Panc1 (cell line): ENCODE measurements at regions not wholly inside any gene's neighbourhood (a gene's known extent, or its start where the extent isn't known, plus 50 kb on each side); places are given as distances from the start of the nearest gene placed in this dataset.

Experiments
- ATAC-seq: fragments of 200-7000 bp; cut with Tn5 transposase; 2 replicates; pipeline ENCODE4 v1.9.1; 2020; ENCODE audit warnings: mild to moderate bottlenecking, moderate library complexity
- BruUV-seq: library from RNA; stranded (reverse); fragments of 400-500 nt; replicated peaks from 2 replicates; lab custom pipeline; 2021; lab: Mats Ljungman, UMichigan
- CTCF ChIA-PET: fragments of 300-600 bp; sonication (Branson Sonifier 250); formaldehyde crosslinking; loops from one replicate; lab custom pipeline; 2022; ENCODE audit warnings: antibody characterized with exemption; lab: Charles Lee
- POLR2A ChIA-PET: fragments of 300-600 bp; sonication (Branson Sonifier 250); formaldehyde crosslinking; loops from one replicate; lab custom pipeline; 2022; ENCODE audit warnings: antibody characterized with exemption; lab: Charles Lee
- DNase-seq: peaks from one replicate; pipeline ENCODE4 v3.0.0-alpha.2; 2010; ENCODE audit warnings: low read depth, low spot score
- H3K27ac ChIP-seq: 2 replicates; pipeline ENCODE4 v1.5.1; 2011; ENCODE audit warnings: mild to moderate bottlenecking, low read length, inconsistent platforms
- H3K27me3 ChIP-seq: fragments of 200-500 bp; sonication (Bioruptor generic); 2 replicates; pipeline ENCODE4 v1.6.0; 2014; ENCODE audit warnings: low read length, inconsistent platforms; ENCODE audit not compliant: control insufficient read depth, insufficient read depth
- H3K36me3 ChIP-seq: fragments of 200-500 bp; sonication (Bioruptor generic); 2 replicates; pipeline ENCODE4 v1.5.1; 2014; ENCODE audit warnings: inconsistent platforms, mild to moderate bottlenecking, low read length, moderate library complexity; ENCODE audit not compliant: control insufficient read depth, insufficient read depth
- H3K4me1 ChIP-seq: 2 replicates; pipeline ENCODE4 v1.5.1; 2011; ENCODE audit warnings: inconsistent platforms, mild to moderate bottlenecking, low read length, moderate library complexity; ENCODE audit not compliant: control insufficient read depth, insufficient read depth
- H3K4me3 ChIP-seq, 2 experiments: 2 replicates each; pipeline ENCODE4 v1.5.1; 2011 to 2012; ENCODE audit warnings: low read depth in 2 of 2, low read length in 2 of 2, mild to moderate bottlenecking in 2 of 2, inconsistent platforms in 1 of 2, moderate library complexity in 1 of 2
- H3K9me3 ChIP-seq: fragments of 200-500 bp; sonication (Bioruptor generic); 2 replicates; pipeline ENCODE4 v1.5.1; 2014; ENCODE audit warnings: low read depth, mild to moderate bottlenecking, inconsistent platforms, low read length, moderate library complexity; ENCODE audit not compliant: control insufficient read depth, insufficient read depth
- POLR2AphosphoS5 ChIP-seq: IDR thresholded peaks from 2 replicates; pipeline ENCODE4 v1.6.1; 2012; ENCODE audit warnings: mild to moderate bottlenecking, low read depth, low read length, moderate library complexity
- REST ChIP-seq, 2 experiments: IDR thresholded peaks; 2 replicates each; pipeline ENCODE4 v1.6.1; 2011 to 2012; ENCODE audit warnings: low read depth in 2 of 2, control low read depth in 1 of 2, low read length in 1 of 2, mild to moderate bottlenecking in 1 of 2, moderate library complexity in 1 of 2; ENCODE audit not compliant: insufficient read depth in 1 of 2
- SIN3A ChIP-seq: IDR thresholded peaks from 2 replicates; pipeline ENCODE4 v1.6.1; 2012; ENCODE audit warnings: low read depth, mild to moderate bottlenecking, low read length, moderate library complexity, borderline replicate concordance; ENCODE audit not compliant: insufficient read depth
- TCF7L2 ChIP-seq: IDR thresholded peaks from 2 replicates; pipeline ENCODE4 v1.6.1; 2011; ENCODE audit warnings: mild to moderate bottlenecking, low read depth, low read length, inconsistent platforms
- in situ Hi-C: cut with HindIII; loops from 2 replicates; pipeline ENCODE4 v1.10.0; 2016; ENCODE audit warnings: low sequenced_read_pairs, low pct_unique_long_range_greater_than_20kb
- intact Hi-C: fragments of 100-400 bp; cut with micrococcal nuclease; formaldehyde crosslinking; loops from one replicate; pipeline ENCODE4 v1.10.0; 2022; ENCODE audit not compliant: unreplicated experiment
- TF ChIP-seq, protein P1 (sequence below): fragments of 450-650 bp; IDR thresholded peaks from 2 replicates; pipeline ENCODE4 v1.5.1; 2017; ENCODE audit warnings: mild to moderate bottlenecking

GRCh38 chr1:99577313-99577712, 68.6 kb upstream of the PALMD start:
- Histone ChIP-seq H3K4me1 (no peaks in the 10 kb centered on the region), H3K27ac (no peak overlapping the region), H3K4me3 (no peak overlapping the region), H3K9me3 (no peaks in the 10 kb centered on the region), H3K27me3 (no peaks in the 10 kb centered on the region), H3K36me3 (no peaks in the 10 kb centered on the region)
- in situ Hi-C loops: no loop called here
- POLR2A ChIA-PET: no interaction called here
- DNase-seq (no peak), ATAC-seq (no peak)
- CTCF ChIA-PET: no interaction called here
- BruUV-seq: no TSS peak
- TF ChIP-seq REST (IDR thresholded peaks at IDR 0.05; ENCODE audit: insufficient read depth in 1 of 2, low read depth in 2 of 2, low read length in 1 of 2) (no peak), SIN3A (no peak), TCF7L2 (no peak), POLR2AphosphoS5 (no peak)
- TF ChIP-seq, protein P1, sequence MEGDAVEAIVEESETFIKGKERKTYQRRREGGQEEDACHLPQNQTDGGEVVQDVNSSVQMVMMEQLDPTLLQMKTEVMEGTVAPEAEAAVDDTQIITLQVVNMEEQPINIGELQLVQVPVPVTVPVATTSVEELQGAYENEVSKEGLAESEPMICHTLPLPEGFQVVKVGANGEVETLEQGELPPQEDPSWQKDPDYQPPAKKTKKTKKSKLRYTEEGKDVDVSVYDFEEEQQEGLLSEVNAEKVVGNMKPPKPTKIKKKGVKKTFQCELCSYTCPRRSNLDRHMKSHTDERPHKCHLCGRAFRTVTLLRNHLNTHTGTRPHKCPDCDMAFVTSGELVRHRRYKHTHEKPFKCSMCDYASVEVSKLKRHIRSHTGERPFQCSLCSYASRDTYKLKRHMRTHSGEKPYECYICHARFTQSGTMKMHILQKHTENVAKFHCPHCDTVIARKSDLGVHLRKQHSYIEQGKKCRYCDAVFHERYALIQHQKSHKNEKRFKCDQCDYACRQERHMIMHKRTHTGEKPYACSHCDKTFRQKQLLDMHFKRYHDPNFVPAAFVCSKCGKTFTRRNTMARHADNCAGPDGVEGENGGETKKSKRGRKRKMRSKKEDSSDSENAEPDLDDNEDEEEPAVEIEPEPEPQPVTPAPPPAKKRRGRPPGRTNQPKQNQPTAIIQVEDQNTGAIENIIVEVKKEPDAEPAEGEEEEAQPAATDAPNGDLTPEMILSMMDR: no peak
- intact Hi-C loops: no loop called here

- TF ChIP-seq POLR2AphosphoS5 (no peak), SIN3A (no peak), TCF7L2 (no peak), REST (IDR thresholded peaks at IDR 0.05; ENCODE audit: insufficient read depth in 1 of 2, low read depth in 2 of 2, low read length in 1 of 2) (no peak)
- TF ChIP-seq, protein P1: no peak
- BruUV-seq: no TSS peak
Measured at GRCh38 chr1:99579691-99580172, 66.2 kb upstream of the PALMD start.

More at GRCh38 chr1:99579691-99580172, 66.2 kb upstream of the PALMD start:
- in situ Hi-C loops: no loop called here
- H3K4me1 ChIP-seq: no peaks in the 10 kb centered on the region
- intact Hi-C loops: no loop called here
- ATAC-seq (no peak), DNase-seq (no peak)
- no peaks in the 10 kb centered on the region for H3K9me3 ChIP-seq
- ChIA-PET POLR2A (no interaction called here), CTCF (no interaction called here)
- no peaks in the 10 kb centered on the region for H3K27me3 ChIP-seq
- no peaks in the 10 kb centered on the region for H3K36me3 ChIP-seq
- H3K27ac ChIP-seq: no peak overlapping the region
- H3K4me3 ChIP-seq: no peak overlapping the region
